GM19463 (cell line): ENCODE measurements at regions not wholly inside any gene's neighbourhood (a gene's known extent, or its start where the extent isn't known, plus 50 kb on each side); places are given as distances from the start of the nearest gene placed in this dataset.
"Not testable (repeated sequence)": the region's sequence is repeated elsewhere in the genome, so short reads cannot be mapped to it uniquely, and the experiment has no call there.

Source experiments
- ATAC-seq: cut with Tn5 transposase; IDR thresholded peaks from one replicate; pipeline ENCODE4 v1.9.1; 2021; ENCODE audit warnings: mild to moderate bottlenecking, moderate library complexity; ENCODE audit not compliant: unreplicated experiment

GRCh38 chr6:85285934-85286333, 163.9 kb upstream of the NT5E start:
- no peak for ATAC-seq

GRCh38 chr6:85285114-85285513, 164.8 kb upstream of the NT5E start:
- no peak for ATAC-seq

DNA sequence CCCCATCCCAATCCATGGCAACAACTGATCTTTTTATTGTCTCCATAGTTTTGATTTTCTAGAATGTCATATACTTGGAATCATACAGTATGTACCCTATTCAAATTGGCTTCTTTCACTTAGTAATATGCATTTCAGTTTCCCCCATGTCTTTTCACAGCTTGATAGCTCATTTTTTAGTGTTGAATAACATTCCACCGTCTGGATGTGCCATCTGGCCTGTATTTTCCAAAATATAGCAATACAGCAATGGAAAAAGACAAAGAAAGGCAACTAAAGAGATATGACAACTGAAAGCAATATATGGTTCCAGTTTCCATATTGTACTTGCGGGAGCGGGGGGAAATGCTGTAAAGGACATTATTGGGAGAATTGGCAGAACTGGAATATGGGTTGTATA, 166.4 kb upstream of the NT5E start:
- no peak for ATAC-seq

GRCh38 chr6:85278466-85279035, 171.3 kb upstream of the NT5E start:
- no peak for ATAC-seq

- not testable (repeated sequence) for ATAC-seq
These were observed 173.9 kb upstream of the NT5E start for GRCh38 chr6:85276026-85276425.

- no peak for ATAC-seq
These were observed 174.4 kb upstream of the NT5E start for GRCh38 chr6:85275338-85275985.

GRCh38 chr6:85273870-85274269, 176.0 kb upstream of the NT5E start:
- ATAC-seq = no peak

- no peak for ATAC-seq
These were observed 176.8 kb upstream of the NT5E start for GRCh38 chr6:85273046-85273445.

GRCh38 chr6:85272592-85272991, 177.3 kb upstream of the NT5E start:
- no peak for ATAC-seq

DNA sequence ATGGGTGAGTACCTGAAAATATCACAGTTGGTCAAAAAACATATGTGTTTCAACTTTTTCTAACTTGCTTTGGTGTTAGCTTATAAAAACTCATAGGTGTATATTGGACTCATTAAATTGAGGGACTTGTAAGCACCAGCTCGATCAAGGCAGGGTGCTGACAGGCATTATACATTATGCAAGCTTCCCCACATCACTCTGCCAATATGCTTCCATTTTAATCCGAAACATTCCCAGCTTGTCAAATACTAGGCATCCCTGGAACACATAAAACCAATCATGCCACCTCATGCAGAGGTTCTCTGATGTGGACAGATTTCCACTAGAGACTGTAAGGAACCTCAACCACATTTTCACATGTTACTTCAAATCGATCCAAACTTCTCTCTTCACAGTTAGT, 187.3 kb upstream of the NT5E start:
- ATAC-seq = no peak

DNA sequence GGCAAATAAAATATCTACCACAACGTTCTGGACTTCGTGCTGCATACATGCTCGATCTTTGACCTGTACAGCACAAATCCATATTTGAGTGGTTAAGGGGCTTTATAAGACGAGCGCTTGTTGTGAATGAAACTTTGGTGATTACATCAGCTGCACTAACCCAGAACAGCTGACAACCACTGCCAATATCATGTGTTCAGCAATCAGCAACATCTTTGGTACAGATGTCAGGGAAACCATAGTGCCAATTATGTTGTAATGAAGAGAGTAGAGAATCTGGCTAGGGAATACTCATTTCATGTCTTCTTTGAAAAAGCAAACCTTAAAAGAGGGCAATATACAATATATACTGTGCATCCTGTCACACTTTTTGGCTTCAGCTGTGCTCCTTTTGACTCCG, 188.6 kb upstream of the NT5E start:
- no peak for ATAC-seq

DNA sequence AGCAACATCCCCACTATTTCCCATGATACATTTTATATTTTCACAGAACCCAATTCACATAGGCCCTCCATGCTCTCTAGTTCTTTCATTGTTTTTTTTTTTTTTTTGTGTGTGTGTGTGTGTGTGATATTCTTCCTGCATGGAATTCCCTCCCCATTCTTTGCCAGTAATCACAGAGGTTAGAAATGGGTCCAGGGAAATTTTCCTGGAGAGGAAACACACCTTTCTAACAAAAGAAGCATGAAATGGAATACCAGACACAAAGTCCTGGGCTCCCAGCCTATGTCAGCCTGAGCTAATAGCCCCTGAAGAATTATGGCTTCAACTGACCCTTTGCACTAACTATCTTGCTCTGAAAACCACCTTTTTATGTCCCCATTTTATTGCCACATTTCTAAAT, 194.2 kb upstream of the NT5E start:
- no peak for ATAC-seq

DNA sequence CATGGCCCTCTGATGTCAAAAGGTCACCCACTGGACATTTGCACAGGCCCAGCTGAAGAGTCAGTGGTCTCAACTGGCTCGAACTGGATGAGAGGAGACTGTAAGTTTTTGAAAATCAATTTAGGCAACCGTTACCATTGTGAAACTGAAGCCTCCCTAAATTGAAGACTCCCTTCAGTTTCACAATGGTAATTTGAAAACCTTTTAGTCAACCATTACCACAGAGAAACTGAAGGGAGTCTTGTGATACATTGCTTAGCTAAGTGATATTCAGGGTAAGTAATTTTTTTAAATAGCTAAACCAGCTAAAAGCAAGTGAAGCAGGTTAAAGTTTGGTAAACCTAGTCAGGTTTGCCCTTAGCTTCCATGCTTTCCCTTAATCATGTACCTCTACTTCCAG, 197.3 kb upstream of the NT5E start:
- no peak for ATAC-seq

GRCh38 chr6:85252085-85252484, 197.8 kb upstream of the NT5E start:
- ATAC-seq = no peak

DNA sequence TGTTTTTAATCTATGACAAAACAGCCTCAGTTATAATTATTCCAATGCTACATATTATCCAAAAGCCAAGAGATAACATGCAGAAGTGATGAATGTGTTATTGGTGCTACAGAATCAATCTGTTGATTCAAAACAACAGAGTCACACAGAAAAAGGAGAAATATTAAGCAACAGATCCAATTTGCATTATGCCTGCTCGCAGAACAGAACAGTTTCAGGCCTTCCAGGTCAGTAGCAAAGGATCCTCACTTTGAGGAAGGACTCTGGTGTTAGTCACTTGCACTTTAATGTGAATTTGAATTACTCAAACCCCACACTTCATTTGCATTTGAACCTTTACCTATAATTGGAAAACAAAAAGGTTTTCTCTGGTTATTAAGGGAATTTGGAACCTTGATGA, 198.6 kb upstream of the NT5E start:
- ATAC-seq = no peak

DNA sequence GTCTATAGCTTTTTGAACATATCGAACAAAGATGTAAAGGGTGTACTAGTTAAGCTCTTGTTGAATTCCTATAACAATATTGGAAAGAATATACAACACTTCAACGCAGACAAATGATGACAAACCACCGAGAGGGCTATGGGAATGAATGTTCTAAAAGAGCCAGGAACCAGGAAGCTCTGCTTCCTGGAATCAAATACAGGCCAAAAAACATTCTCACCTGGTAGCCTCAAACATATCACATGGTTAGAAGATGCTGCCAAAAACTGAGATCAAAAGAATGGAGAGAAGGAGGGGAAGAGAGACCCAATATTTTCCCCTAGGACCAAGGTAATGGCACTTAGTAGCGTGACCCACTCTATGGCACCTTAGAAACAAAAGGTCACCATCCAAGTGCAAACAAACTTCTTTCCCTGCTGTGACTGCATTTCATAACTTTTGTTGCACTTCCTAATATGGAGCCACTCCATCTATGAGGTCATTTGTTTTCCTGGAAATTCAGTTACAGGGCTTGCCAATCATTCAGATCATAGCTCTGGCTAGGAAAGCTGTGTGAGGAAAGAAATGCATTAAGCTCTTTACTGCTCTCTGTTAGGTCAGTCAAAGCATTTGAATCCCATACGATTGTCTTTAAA, 199.2 kb upstream of the NT5E start:
- ATAC-seq = no peak

DNA sequence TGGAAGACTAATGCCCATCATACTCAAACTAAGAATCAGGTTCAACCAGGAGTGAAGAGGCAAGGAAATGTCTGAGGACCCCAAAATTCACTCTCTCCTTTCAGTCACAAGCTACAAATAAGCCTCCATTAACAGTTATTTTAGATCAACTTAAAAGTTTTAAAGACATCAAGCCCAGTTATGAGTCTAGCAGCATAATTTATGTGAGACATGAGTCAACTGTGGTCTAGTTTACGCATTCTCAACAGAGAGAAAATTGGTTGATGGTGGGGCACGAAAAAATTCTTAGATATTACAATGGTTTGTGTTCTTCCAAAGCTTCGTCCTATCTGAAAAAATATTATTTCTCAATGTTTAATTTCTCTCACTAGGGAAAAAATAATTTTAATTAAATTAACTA, 204.9 kb upstream of the NT5E start:
- no peak for ATAC-seq

DNA sequence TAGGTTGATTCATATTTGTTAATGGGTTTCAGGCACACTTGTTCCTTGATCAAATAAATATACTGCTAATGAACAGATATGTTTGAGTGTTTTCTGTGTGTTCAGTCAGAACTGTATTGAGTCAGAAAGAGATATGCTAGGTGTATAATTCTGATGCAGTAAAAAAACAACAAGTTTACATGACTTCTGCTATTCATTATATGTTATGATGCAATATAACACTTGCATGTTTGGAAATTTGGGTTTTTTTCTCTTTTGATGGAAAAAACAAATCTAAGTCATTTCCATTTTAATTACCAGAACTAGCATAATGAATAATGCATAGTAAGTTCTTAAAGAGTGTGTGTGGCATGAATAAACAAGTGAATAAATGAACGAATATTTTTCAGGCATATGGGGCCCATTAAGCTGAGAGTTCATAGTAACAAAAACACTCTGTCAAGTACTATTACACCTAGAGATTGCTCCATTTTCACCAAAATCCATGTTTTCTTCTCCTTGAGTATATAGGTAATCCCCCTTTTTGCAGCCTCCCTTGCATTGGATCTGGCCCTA, 208.3 kb upstream of the NT5E start:
- ATAC-seq = no peak

- ATAC-seq = no peak
These were observed 209.0 kb upstream of the NT5E start for GRCh38 chr6:85240787-85241385.

GRCh38 chr6:85237478-85237877, 212.4 kb upstream of the NT5E start:
- ATAC-seq = no peak

DNA sequence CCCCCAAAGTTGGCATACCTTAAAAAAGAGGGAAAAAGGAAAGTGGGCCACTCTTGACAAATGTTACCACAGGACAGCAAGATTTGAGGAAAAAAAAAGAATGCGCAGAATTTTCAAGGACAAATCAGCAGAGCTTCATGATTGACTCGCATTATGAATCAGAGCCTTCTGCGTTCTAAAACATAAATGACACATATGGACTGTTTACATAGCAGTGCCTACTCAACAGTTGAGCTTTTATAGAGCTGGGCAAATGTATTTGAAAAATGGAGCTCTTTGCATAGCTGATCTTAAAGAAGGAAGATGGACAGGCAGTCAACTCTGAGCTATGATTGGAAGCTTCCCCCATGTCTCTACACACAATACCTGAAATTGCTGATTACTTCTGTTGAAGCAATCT, 213.2 kb upstream of the NT5E start:
- ATAC-seq = no peak

- ATAC-seq = not testable (repeated sequence)
These were observed 222.5 kb upstream of the NT5E start for GRCh38 chr6:85227345-85227744.
